Upper lobe of left lung (tissue), 4 donors: ENCODE measurements at regions not wholly inside any gene's neighbourhood (a gene's known extent, or its start where the extent isn't known, plus 50 kb on each side); places are given as distances from the start of the nearest gene placed in this dataset.

Experiments
- EP300 ChIP-seq, 4 donors: sonication (generic); formaldehyde crosslinking; IDR thresholded peaks; one replicate each; pipeline ENCODE4 v1.5.1; 2017; ENCODE audit warnings: antibody characterized with exemption in 4 of 4, control low read depth in 2 of 4
- POLR2A ChIP-seq, 4 donors: fragments of 450-650 bp; IDR thresholded peaks; one replicate each; pipeline ENCODE4 v1.5.1; 2016 to 2017; ENCODE audit warnings: antibody characterized with exemption in 4 of 4, mild to moderate bottlenecking in 2 of 4
- POLR2AphosphoS5 ChIP-seq, 2 donors: sonication (generic); formaldehyde crosslinking; IDR thresholded peaks; one replicate each; pipeline ENCODE4 v1.5.1; 2017; ENCODE audit warnings: antibody characterized with exemption in 2 of 2
- TF ChIP-seq, protein P1 (sequence below), 6 experiments: fragments of 450-650 bp in 4 of 6; fragments of 200-600 bp in 2 of 6; sonication (generic) in 2 of 6; IDR thresholded peaks; one replicate each; pipeline ENCODE4 v1.5.1; 2016 to 2019; ENCODE audit warnings: antibody characterized with exemption in 6 of 6

GRCh38 chr15:70281811-70282307 lies 184.1 kb upstream of the TLE3 start:
- TF ChIP-seq POLR2AphosphoS5 (IDR thresholded peaks at IDR 0.05) (no peak), EP300 (IDR thresholded peaks at IDR 0.05) (no peak), POLR2A (IDR thresholded peaks at IDR 0.05) (no peak)
- TF ChIP-seq, protein P1, sequence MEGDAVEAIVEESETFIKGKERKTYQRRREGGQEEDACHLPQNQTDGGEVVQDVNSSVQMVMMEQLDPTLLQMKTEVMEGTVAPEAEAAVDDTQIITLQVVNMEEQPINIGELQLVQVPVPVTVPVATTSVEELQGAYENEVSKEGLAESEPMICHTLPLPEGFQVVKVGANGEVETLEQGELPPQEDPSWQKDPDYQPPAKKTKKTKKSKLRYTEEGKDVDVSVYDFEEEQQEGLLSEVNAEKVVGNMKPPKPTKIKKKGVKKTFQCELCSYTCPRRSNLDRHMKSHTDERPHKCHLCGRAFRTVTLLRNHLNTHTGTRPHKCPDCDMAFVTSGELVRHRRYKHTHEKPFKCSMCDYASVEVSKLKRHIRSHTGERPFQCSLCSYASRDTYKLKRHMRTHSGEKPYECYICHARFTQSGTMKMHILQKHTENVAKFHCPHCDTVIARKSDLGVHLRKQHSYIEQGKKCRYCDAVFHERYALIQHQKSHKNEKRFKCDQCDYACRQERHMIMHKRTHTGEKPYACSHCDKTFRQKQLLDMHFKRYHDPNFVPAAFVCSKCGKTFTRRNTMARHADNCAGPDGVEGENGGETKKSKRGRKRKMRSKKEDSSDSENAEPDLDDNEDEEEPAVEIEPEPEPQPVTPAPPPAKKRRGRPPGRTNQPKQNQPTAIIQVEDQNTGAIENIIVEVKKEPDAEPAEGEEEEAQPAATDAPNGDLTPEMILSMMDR (IDR thresholded peaks at IDR 0.05), result no peak
